Right forelimb (tissue), 1 donor: ENCODE measurements at regions not wholly inside any gene's neighbourhood (a gene's known extent, or its start where the extent isn't known, plus 50 kb on each side); places are given as distances from the start of the nearest gene placed in this dataset.

Experiments
- DNase-seq: peaks from one replicate; pipeline ENCODE4 v3.0.0-alpha.2; 2018

- no peak for DNase-seq
Observed at GRCh38 chr10:61356354-61356753, 96.8 kb downstream of the TMEM26 start.

GRCh38 chr10:61355211-61355610 lies 98.0 kb downstream of the TMEM26 start:
- DNase-seq: no peak

GRCh38 chr10:61354401-61354975 lies 98.7 kb downstream of the TMEM26 start:
- no peak for DNase-seq

GRCh38 chr10:61350794-61351193 lies 102.4 kb downstream of the TMEM26 start:
- no peak for DNase-seq

DNA sequence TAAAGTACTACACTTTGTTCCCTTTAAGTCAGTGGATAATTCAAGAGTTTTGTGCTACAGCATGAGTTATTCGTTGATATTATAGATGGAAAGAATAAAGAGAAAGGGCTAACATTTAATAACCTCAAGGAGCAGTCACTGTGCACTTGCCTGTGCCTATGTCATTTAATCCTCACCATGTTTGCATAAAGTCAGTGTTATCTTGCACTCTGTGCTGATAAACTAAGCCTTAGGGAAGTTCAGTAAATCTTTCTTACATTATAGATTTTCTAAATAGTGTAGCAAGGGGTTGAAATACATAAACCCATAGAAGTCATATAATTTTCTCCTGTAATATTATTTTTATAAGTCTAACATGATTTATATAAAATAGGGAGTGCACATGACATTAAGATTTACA lies 103.1 kb downstream of the TMEM26 start:
- DNase-seq: no peak

DNA sequence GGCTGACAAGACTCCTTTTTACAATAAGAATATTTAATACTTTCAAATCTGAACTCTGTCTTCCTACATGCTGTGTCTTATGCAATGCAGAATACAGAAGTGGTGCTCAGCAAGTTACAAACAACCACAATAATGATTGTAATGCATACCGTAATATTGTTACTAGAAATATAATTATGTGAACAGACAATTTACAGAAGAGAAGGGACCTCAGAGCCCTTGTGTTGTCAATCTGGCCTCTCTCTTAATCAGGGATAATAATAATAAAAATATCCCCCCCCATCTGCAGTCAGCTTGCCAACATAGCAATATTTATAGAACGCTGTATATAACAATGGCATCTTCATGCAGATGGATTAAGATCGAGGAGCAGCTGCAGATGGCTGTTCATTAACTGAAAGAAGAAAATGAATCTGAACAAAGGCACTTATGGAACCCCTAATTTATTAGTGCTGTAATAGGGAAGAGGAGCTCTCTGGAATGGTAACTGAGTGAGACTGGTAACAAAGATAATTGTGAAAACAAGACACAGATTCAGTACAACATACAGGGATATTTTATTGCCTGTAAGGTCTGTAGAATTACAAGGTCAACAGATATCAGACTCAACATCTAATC lies 106.3 kb downstream of the TMEM26 start:
- DNase-seq: no peak

GRCh38 chr10:61343796-61344195 lies 109.4 kb downstream of the TMEM26 start:
- DNase-seq: no peak

DNA sequence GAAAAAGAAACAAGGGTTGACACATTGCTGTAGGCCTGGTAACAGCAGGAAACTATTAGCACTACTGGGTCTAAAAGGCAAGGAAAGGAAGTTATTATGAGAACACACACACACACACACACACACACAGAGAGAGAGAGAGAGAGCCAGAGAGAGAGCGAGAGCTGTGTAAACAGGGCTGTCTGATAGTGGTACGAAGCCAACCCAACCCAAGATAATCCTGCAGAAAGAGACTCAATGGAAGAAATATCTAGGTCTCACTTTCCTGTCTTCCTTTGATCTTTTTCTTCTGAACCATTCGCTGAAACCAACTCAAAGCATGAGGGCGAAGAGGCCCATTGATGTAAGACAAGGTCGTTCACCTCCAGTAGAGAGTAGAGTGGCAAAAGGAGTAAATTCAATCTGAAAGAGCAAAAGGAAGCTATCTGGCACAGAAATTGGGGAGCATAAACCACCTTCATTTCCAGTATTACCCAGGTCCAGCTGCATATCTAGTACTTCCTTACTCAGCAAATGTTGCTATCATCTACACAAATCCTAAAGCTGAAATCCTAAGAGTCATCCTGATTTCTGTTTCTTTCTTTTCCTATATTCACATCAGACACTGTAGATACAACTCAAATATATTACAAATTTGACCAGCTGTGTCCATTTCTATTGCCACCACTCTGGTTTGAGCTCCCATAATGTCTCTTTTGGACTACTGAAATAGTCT lies 110.2 kb downstream of the TMEM26 start:
- DNase-seq: no peak

DNA sequence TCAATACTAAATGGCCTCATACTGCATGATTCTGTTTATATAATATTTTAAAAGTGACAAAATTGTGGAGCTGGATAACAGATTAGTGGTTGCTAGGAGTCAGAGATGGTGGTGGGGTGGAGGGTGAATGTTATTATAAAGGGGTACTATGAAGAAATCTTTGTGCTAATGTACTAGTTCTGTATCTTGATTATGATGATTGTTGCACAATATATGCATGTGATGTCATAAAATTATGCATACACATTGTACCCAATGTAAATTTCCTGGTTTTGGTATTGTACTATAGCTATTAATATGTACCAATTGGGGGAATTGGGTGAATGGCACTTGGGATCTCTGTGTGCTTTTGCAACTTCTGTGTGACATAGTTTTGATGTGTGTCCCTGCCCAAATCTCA lies 112.2 kb downstream of the TMEM26 start:
- no peak for DNase-seq

GRCh38 chr10:61338146-61338545 lies 115.0 kb downstream of the TMEM26 start:
- no peak for DNase-seq

DNA sequence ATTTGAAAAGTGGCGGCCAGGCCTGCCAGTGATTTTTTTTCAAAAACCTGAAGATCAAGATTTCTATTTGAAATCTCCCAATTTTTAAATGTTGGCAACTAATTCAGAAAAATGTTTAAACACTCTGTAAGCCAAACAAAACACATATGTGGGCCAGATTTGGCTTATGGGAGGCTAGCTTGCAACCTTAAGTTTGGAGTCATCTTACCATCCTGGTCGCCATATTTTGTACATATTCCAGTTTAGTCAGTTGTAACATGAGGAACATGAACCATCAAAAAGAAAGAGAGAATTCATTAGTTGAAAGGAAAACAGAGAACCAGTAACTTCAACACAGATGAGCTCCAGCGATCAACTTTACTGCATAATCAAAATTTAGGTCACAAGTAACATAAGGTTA lies 115.4 kb downstream of the TMEM26 start:
- no peak for DNase-seq

DNA sequence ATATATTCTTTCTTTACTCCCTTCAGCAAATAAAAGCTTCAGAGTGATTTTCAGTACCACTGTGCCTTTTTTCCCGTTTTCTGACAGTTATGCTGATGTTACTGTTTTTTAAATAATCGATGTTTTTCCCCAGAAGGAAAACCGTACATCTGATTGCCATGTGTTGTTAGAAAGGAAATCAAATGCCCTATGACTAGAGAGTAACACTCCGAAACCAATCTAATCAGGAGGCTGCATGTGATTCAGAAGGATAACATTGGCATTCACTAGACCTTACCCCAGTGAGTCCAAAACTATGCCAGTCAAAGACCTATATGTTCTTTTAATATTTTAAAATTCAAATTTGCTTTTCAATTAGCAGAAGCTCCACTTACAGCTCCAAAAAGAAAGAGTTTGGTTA lies 116.3 kb downstream of the TMEM26 start:
- no peak for DNase-seq

GRCh38 chr10:61335359-61335758 lies 117.8 kb downstream of the TMEM26 start:
- no peak for DNase-seq

DNA sequence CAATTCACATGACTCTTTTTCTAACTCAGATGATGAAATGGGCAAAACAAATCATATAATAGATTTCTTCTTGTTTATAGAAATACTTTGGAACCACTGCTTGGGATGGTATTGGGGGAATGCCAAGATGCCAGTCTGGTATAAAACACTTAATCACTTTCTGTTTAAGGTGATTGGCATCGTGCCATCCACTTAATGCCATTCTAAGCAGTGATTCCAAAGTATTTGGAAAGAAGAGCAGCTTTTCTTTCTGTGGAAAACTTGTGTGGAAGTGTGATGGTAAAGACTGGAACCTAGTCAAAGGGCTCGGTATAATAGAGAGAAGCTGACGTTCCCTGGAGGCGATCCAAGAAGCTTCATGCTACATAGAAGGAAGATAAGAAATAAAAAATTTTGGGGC lies 120.6 kb downstream of the TMEM26 start:
- DNase-seq: no peak

DNA sequence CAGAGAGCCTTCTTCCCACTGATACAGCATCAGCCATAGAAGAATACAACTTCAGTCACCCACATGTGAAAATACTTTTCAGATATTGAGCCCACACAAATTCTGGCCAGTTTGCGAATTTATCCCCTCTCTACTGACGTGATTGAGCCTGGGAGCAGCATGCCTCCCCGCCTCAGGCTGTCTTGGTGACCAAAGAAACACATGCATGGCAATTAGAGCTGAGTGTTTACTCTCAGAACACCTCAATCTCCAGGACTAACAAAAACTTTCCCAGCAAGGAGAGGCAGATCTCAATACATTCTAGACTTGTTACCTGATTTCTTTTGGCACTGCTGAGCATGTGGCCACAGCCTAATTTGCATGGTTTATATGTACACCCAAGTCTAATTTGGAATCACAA lies 122.5 kb downstream of the TMEM26 start:
- DNase-seq: no peak

DNA sequence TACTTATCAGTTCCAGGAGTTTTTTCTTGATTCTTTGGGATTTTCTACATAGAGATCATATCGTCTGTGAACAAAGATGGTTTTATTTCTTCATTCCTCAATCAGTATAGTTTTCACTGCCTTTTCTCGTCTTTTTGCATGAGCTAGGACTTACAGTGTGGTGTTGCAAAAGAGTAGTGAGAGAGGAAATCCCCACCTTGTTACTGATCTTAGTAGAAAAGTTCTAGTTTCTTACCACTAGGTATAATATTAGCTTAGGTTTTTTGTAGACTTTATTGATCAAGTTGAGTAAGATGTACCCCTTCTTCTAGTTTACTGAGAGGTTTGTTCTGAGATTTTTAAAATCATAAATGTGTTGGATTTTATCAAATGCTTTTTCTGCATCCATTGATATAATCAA lies 123.3 kb downstream of the TMEM26 start:
- no peak for DNase-seq

DNA sequence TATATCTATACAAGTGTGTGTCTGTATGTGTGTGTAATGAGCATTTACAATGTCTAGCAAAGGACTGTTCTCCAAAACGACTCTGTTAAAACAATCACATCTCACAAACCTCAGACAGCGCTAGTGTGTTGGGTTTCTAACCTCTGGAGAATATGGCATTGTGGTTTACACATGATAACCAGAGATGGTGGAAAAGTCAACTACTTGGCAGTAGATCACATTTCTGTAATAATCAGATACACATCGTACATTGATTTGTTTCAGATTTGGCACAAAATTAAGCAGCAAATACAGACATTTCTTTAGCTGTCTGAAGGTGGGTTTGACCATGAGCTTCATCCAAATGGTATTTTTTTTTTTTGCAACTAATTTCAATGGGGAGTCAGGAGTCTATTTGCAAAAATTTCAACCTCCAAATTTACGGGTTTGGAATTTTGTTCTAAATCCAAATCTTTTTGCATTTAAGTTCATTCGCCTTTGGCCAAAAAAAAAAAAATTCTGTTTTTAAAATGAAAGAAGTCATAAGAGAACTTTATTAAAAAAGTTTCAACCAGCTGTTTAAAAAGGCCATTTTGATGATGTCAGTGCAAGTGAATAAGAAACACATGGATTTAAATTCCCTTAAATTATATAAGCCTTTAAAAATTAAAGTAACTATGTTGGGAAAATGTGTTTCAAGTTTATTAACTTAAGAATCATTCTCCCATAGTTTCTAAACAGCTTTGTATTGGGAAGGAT lies 127.8 kb downstream of the TMEM26 start:
- no peak for DNase-seq

- no peak for DNase-seq
Observed at GRCh38 chr10:61323726-61324125, 129.5 kb downstream of the TMEM26 start.

GRCh38 chr10:61321041-61321857 lies 131.9 kb downstream of the TMEM26 start:
- DNase-seq: no peak

- no peak for DNase-seq
Observed at GRCh38 chr10:61320257-61320587, 133.0 kb downstream of the TMEM26 start.

DNA sequence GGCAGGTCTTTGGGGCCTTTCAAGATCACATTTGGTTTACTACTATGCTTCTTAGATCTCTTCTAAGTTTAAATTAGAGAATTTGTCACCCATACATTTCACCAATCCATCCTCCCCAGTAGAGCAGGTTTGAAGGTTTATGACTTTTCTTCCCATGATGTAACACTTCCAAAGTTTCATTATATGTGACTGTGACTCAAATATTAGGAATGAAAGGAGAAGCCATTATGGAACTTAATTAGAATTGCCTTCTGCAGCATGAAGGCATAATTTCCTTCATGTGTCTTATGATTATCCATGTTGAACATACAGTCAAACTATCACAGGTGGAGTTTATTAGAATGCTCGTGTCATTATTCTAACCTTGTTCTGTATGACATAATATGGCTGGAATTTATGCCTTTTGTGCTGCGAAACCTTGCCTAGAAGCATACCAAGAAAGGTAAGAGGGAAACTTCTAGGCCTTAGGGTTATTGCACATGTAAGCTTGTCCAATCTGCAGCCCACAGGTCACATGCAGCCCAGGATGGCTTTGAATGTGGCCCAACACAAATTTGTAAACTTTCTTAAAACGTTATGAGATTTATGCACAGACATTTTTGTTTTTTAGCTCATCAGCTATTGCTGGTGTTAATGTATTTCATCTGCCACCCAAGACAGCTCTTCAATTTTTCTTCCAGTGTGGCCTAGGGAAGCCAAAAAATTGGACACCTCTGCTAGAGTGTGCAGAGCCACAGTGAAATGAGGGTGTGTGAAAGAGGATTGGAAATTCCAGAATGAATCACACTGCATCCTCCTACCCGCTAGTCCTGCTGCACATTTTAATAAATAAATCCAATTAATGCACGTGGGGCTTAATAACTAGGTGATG lies 133.6 kb downstream of the TMEM26 start:
- no peak for DNase-seq

DNA sequence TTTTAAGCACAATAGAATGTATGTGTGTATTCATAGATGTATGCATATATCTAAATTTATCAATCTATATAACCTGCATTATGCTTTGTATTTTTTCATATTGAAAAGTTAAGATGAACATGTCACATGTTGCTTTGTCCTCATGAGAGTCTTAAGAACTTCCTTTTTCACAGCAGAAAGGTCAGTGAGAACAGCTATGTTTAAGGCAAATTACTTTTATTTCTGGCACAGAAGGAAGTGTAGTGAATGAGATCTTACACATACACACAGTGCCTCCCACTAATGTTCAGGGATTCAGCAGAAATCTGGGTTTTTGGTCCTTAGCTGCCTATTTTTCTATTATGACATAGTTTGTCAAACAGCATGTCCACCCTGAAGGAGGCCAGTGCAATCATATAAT lies 134.8 kb downstream of the TMEM26 start:
- no peak for DNase-seq
